HepG2 (cell line): ENCODE measurements at regions not wholly inside any gene's neighbourhood (a gene's known extent, or its start where the extent isn't known, plus 50 kb on each side); places are given as distances from the start of the nearest gene placed in this dataset.

Experiments used
- AFF4 ChIP-seq: sonication (generic); formaldehyde crosslinking; IDR thresholded peaks from 2 replicates; pipeline ENCODE4 v1.4.0; 2020; ENCODE audit warnings: missing genetic modification reagents
- CBX5 ChIP-seq: sonication (generic); formaldehyde crosslinking; IDR thresholded peaks from 2 replicates; pipeline ENCODE4 v1.4.0; 2020; ENCODE audit warnings: missing genetic modification reagents, borderline replicate concordance
- KDM1A ChIP-seq: IDR thresholded peaks from 2 replicates; pipeline ENCODE4 v1.6.1; 2016; ENCODE audit warnings: missing compliant biosample characterization
- MEF2D ChIP-seq: sonication (generic); formaldehyde crosslinking; IDR thresholded peaks from 2 replicates; pipeline ENCODE4 v1.5.1; 2020; ENCODE audit warnings: mild to moderate bottlenecking, missing genetic modification reagents
- TBP ChIP-seq: sonication (generic); formaldehyde crosslinking; IDR thresholded peaks from 2 replicates; pipeline ENCODE4 v1.5.0; 2020; ENCODE audit warnings: missing genetic modification reagents
- ZNF205 ChIP-seq: IDR thresholded peaks from 2 replicates; pipeline ENCODE4 v1.6.1; 2018; ENCODE audit warnings: missing biosample characterization, missing genetic modification reagents

- TF ChIP-seq CBX5 (CRISPR knock-in tag) (no peak), TBP (CRISPR knock-in tag) (no peak), ZNF205 (no peak), AFF4 (no peak), MEF2D (CRISPR knock-in tag) (no peak), KDM1A (CRISPR knock-in tag) (no peak)
Observed at GRCh38 chr15:70395164-70395563, 297.4 kb upstream of the TLE3 start.
